ENCODE measurements at regions not wholly inside any gene's neighbourhood (a gene's known extent, or its start where the extent isn't known, plus 50 kb on each side); places are given as distances from the start of the nearest gene placed in this dataset.

DNA sequence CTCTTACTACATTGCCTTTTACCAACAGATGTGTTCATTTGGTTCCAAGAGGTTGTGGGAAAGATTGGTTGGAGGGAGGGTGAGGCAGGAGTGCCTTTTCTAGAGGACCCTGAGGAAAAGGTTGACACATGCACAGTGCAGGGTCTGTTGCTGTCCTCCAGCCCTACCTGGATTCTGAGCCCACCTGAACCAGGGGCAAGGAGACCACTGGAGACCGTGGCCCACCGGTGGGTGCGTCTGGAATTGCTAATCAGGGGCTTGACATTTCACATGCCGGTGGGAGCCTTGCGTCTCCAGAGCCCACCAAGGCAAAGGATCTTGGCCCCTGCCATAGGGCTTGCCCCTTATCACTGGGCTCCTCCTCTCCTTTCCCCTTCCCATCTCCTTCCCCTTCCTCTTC lies 80.4 kb upstream of the ZBED5 start:
- TF ChIP-seq, protein P1, sequence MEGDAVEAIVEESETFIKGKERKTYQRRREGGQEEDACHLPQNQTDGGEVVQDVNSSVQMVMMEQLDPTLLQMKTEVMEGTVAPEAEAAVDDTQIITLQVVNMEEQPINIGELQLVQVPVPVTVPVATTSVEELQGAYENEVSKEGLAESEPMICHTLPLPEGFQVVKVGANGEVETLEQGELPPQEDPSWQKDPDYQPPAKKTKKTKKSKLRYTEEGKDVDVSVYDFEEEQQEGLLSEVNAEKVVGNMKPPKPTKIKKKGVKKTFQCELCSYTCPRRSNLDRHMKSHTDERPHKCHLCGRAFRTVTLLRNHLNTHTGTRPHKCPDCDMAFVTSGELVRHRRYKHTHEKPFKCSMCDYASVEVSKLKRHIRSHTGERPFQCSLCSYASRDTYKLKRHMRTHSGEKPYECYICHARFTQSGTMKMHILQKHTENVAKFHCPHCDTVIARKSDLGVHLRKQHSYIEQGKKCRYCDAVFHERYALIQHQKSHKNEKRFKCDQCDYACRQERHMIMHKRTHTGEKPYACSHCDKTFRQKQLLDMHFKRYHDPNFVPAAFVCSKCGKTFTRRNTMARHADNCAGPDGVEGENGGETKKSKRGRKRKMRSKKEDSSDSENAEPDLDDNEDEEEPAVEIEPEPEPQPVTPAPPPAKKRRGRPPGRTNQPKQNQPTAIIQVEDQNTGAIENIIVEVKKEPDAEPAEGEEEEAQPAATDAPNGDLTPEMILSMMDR (IDR thresholded peaks at IDR 0.05 in 2 of 3, conservative IDR thresholded peaks at IDR 0.05 in 1 of 3; ENCODE audit: control insufficient read depth in 2 of 3, extremely low read depth in 1 of 3, insufficient read depth in 1 of 3, low read depth in 3 of 3, low read length in 3 of 3): no peak
- no peak for TF ChIP-seq EGR1 (IDR thresholded peaks at IDR 0.05; ENCODE audit: borderline replicate concordance in 1 of 2, low read depth in 2 of 2, low read length in 2 of 2)
- TF ChIP-seq POLR2AphosphoS5 (IDR thresholded peaks at IDR 0.05; ENCODE audit: low read length): no peak
- TF ChIP-seq NFYB (IDR thresholded peaks at IDR 0.05; ENCODE audit: insufficient read depth, low read depth, low read length): no peak
